SU-DHL-6 (cell line): ENCODE measurements at regions not wholly inside any gene's neighbourhood (a gene's known extent, or its start where the extent isn't known, plus 50 kb on each side); places are given as distances from the start of the nearest gene placed in this dataset.

ENCODE experiments used
- H2AFZ ChIP-seq: fragments of 200-600 bp; sonication (generic); 2 replicates; pipeline ENCODE4 v1.6.1; 2014; ENCODE audit warnings: low read depth, mild to moderate bottlenecking, moderate library complexity, mixed read lengths, antibody characterized with exemption, low read length; ENCODE audit not compliant: severe bottlenecking
- H3F3A ChIP-seq: fragments of 200-600 bp; shearing (Covaris generic); 2 replicates; pipeline ENCODE4 v1.6.0; 2016; ENCODE audit warnings: antibody characterized with exemption, mild to moderate bottlenecking; ENCODE audit not compliant: insufficient read depth
- H3K27ac ChIP-seq: fragments of 200-600 bp; sonication (generic); 2 replicates; pipeline ENCODE4 v1.5.1; 2016; ENCODE audit warnings: low read depth, mild to moderate bottlenecking, low read length, moderate library complexity, mixed read lengths
- H3K27me3 ChIP-seq: fragments of 200-600 bp; sonication (generic), shearing (Covaris generic); 2 replicates; pipeline ENCODE4 v1.6.0; 2014; ENCODE audit warnings: mild to moderate bottlenecking, low read length
- H3K36me3 ChIP-seq: fragments of 200-600 bp; sonication (generic); 2 replicates; pipeline ENCODE4 v1.6.1; 2014; ENCODE audit warnings: mild to moderate bottlenecking, low read length, mixed read lengths
- H3K4me2 ChIP-seq: fragments of 300-600, 200-600 bp; shearing (Covaris generic), sonication (generic); 2 replicates; pipeline ENCODE4 v1.6.0; 2014; ENCODE audit warnings: low read length, low read depth, mild to moderate bottlenecking; ENCODE audit not compliant: poor library complexity, severe bottlenecking
- H3K4me3 ChIP-seq: fragments of 200-600 bp; sonication (generic); 2 replicates; pipeline ENCODE4 v1.5.1; 2014; ENCODE audit warnings: antibody characterized with exemption, low read length, mild to moderate bottlenecking, mixed read lengths; ENCODE audit not compliant: insufficient read depth, poor library complexity, severe bottlenecking
- H3K79me2 ChIP-seq: fragments of 200-600 bp; sonication (generic); 2 replicates; pipeline ENCODE4 v1.6.1; 2014; ENCODE audit warnings: mild to moderate bottlenecking, low read length, moderate library complexity; ENCODE audit not compliant: insufficient read depth
- H3K9ac ChIP-seq: fragments of 200-600 bp; sonication (generic); 2 replicates; pipeline ENCODE4 v1.7.0; 2014; ENCODE audit warnings: mild to moderate bottlenecking, low read length
- H3K9me2 ChIP-seq: fragments of 200-600 bp; sonication (generic); replicated peaks from 2 replicates; pipeline ENCODE4 v1.6.1; 2014; ENCODE audit warnings: low read length; ENCODE audit not compliant: insufficient read depth
- H3K9me3 ChIP-seq: fragments of 200-600 bp; sonication (generic); 2 replicates; pipeline ENCODE4 v1.6.1; 2014; ENCODE audit warnings: low read length, mixed read lengths; ENCODE audit not compliant: insufficient read depth
- H4K20me1 ChIP-seq: fragments of 200-600 bp; sonication (generic); 2 replicates; pipeline ENCODE4 v1.6.1; 2014; ENCODE audit warnings: low read depth, mild to moderate bottlenecking, antibody characterized with exemption, low read length, moderate library complexity, mixed read lengths
- CTCF ChIP-seq: fragments of 200-600 bp; sonication (generic); IDR thresholded peaks from one replicate; pipeline ENCODE4 v1.5.1; 2017; ENCODE audit warnings: antibody characterized with exemption, mild to moderate bottlenecking, low read length, moderate library complexity; ENCODE audit not compliant: insufficient read depth, poor library complexity, severe bottlenecking
- EZH2phosphoT487 ChIP-seq: fragments of 200-600 bp; sonication (generic), shearing (Covaris generic); conservative IDR thresholded peaks from 2 replicates; pipeline ENCODE4 v1.6.1; 2018; ENCODE audit warnings: mild to moderate bottlenecking, antibody characterized with exemption, low read length, moderate library complexity, mixed read lengths

- H3K27me3 ChIP-seq, result no peaks in the 10 kb centered on the region
- H3F3A ChIP-seq, result no peaks in the 10 kb centered on the region
- H3K9me2 ChIP-seq, result no peaks in the 10 kb centered on the region
- no peak overlapping the region for H3K4me3 ChIP-seq
- no peaks in the 10 kb centered on the region for H3K36me3 ChIP-seq
- H3K9me3 ChIP-seq, result no peaks in the 10 kb centered on the region
- H3K4me2 ChIP-seq, result no peak overlapping the region
- TF ChIP-seq CTCF, result no peak
- TF ChIP-seq EZH2phosphoT487, result no peak
- no peak overlapping the region for H3K27ac ChIP-seq
- H4K20me1 ChIP-seq, result no peaks in the 10 kb centered on the region
- no peaks in the 10 kb centered on the region for H3K79me2 ChIP-seq
- no peak overlapping the region for H2AFZ ChIP-seq
- no peak overlapping the region for H3K9ac ChIP-seq
Observed at GRCh38 chr4:174110180-174110579, 173.3 kb downstream of the FBXO8 start.

GRCh38 chr4:174107746-174108354 is 175.6 kb downstream of the FBXO8 start:
- H2AFZ ChIP-seq, result no peak overlapping the region
- no peaks in the 10 kb centered on the region for H3K9me3 ChIP-seq
- no peak overlapping the region for H3K9ac ChIP-seq
- TF ChIP-seq CTCF (no peak), EZH2phosphoT487 (no peak)
- H3K27ac ChIP-seq, result no peak overlapping the region
- no peaks in the 10 kb centered on the region for H3K9me2 ChIP-seq
- H3K4me2 ChIP-seq, result no peak overlapping the region
- H3K27me3 ChIP-seq, result no peaks in the 10 kb centered on the region
- no peaks in the 10 kb centered on the region for H4K20me1 ChIP-seq
- H3K79me2 ChIP-seq, result no peaks in the 10 kb centered on the region
- H3K36me3 ChIP-seq, result no peaks in the 10 kb centered on the region
- no peaks in the 10 kb centered on the region for H3F3A ChIP-seq
- no peak overlapping the region for H3K4me3 ChIP-seq

GRCh38 chr4:174105202-174105601 is 178.3 kb downstream of the FBXO8 start:
- no peaks in the 10 kb centered on the region for H3K36me3 ChIP-seq
- H4K20me1 ChIP-seq, result no peaks in the 10 kb centered on the region
- H3K27ac ChIP-seq, result no peak overlapping the region
- no peaks in the 10 kb centered on the region for H3K9me2 ChIP-seq
- TF ChIP-seq EZH2phosphoT487, result no peak
- no peak for TF ChIP-seq CTCF
- H3K4me3 ChIP-seq, result no peak overlapping the region
- no peaks in the 10 kb centered on the region for H3F3A ChIP-seq
- no peaks in the 10 kb centered on the region for H3K79me2 ChIP-seq
- no peak overlapping the region for H3K4me2 ChIP-seq
- H3K27me3 ChIP-seq, result no peaks in the 10 kb centered on the region
- H3K9ac ChIP-seq, result no peak overlapping the region
- no peaks in the 10 kb centered on the region for H3K9me3 ChIP-seq
- no peak overlapping the region for H2AFZ ChIP-seq
